GM21360 (cell line): ENCODE measurements at regions not wholly inside any gene's neighbourhood (a gene's known extent, or its start where the extent isn't known, plus 50 kb on each side); places are given as distances from the start of the nearest gene placed in this dataset.
A peak's percentile ranks its signal among the peaks of the same experiment; 100 is the strongest.
"Not testable (repeated sequence)": the region's sequence is repeated elsewhere in the genome, so short reads cannot be mapped to it uniquely, and the experiment has no call there.

Experiments used
- ATAC-seq: cut with Tn5 transposase; IDR thresholded peaks from one replicate; pipeline ENCODE4 v1.9.1; 2021; ENCODE audit warnings: mild to moderate bottlenecking, moderate library complexity; ENCODE audit not compliant: unreplicated experiment

- no peak for ATAC-seq
These were observed 115.1 kb downstream of the OTOR start for GRCh38 chr20:16863303-16863702.

GRCh38 chr20:16864069-16864468, 115.9 kb downstream of the OTOR start:
- peak; percentile 87 for ATAC-seq

GRCh38 chr20:16864963-16865362, 116.8 kb downstream of the OTOR start:
- no peak for ATAC-seq

- no peak for ATAC-seq
These were observed 117.2 kb downstream of the OTOR start for GRCh38 chr20:16865406-16865805.

GRCh38 chr20:16873124-16873523, 125.0 kb downstream of the OTOR start:
- not testable (repeated sequence) for ATAC-seq

- ATAC-seq = no peak
These were observed 128.9 kb downstream of the OTOR start for GRCh38 chr20:16877053-16877554.

- ATAC-seq = no peak
These were observed 137.6 kb downstream of the OTOR start for GRCh38 chr20:16885746-16886145.

GRCh38 chr20:16898433-16898832, 150.3 kb downstream of the OTOR start:
- ATAC-seq = no peak

- no peak for ATAC-seq
These were observed 154.5 kb downstream of the OTOR start for GRCh38 chr20:16902662-16903061.

- ATAC-seq = no peak
These were observed 156.6 kb downstream of the OTOR start for GRCh38 chr20:16904751-16905150.

- no peak for ATAC-seq
These were observed 166.1 kb downstream of the OTOR start for GRCh38 chr20:16914277-16914676.

- no peak for ATAC-seq
These were observed 168.0 kb downstream of the OTOR start for GRCh38 chr20:16916165-16916564.

- no peak for ATAC-seq
These were observed 169.5 kb downstream of the OTOR start for GRCh38 chr20:16917636-16918035.

- ATAC-seq = no peak
These were observed 170.2 kb downstream of the OTOR start for GRCh38 chr20:16918366-16918765.

- ATAC-seq = no peak
These were observed 171.7 kb downstream of the OTOR start for GRCh38 chr20:16919841-16920240.

GRCh38 chr20:16922834-16923233, 174.7 kb downstream of the OTOR start:
- ATAC-seq = no peak

- no peak for ATAC-seq
These were observed 178.7 kb downstream of the OTOR start for GRCh38 chr20:16926626-16927430.

- no peak for ATAC-seq
These were observed 181.6 kb downstream of the OTOR start for GRCh38 chr20:16929756-16930155.

GRCh38 chr20:16930656-16931055, 182.5 kb downstream of the OTOR start:
- ATAC-seq = no peak

GRCh38 chr20:16939051-16939450, 190.9 kb downstream of the OTOR start:
- no peak for ATAC-seq

GRCh38 chr20:16940701-16941100, 192.5 kb downstream of the OTOR start:
- no peak for ATAC-seq

GRCh38 chr20:16942051-16942450, 193.9 kb downstream of the OTOR start:
- ATAC-seq = no peak

GRCh38 chr20:16942756-16943155, 194.6 kb downstream of the OTOR start:
- ATAC-seq = no peak
